RPMI8226 (cell line): ENCODE measurements at regions not wholly inside any gene's neighbourhood (a gene's known extent, or its start where the extent isn't known, plus 50 kb on each side); places are given as distances from the start of the nearest gene placed in this dataset.

Experiments
- DNase-seq: peaks from one replicate; pipeline ENCODE4 v3.0.0-alpha.2; 2015

DNA sequence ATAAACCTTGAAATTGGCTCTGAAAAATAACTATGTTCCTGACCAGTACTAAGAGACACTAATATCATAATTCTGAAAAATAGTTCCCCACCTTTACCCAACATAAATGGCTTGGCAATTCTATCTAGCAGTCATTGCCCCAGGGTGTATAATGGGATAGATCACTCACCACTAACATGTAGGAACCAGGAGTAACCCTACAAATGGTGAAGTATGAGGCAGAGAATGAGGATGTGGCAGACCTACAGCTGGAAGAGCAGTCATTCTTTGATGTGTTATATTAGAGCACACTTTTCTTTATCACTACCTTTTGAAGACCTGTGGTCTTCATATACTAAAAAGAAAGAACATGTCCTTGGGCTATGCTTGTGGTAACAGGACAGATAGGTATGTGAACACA lies 136.5 kb upstream of the SYNDIG1 start:
- DNase-seq: no peak

DNA sequence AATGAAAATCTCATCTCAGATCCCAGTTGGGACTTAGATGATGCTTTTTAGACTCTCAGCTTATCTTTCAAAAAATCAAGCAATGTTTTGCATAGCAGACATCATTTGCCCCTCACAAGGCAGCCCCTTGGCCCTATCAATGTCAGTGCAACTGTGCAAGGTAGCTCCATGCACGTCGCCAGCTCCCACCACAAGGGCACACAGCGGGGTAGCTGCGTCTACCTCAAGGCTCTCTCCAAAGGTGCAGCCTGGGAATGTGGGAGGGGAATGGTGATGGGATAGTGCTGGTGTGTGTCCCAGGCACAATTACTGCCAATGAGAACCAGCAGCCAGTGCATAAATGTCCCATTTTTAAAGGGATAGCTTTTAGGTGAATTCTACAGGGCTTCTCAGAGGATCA lies 137.5 kb upstream of the SYNDIG1 start:
- DNase-seq: no peak

DNA sequence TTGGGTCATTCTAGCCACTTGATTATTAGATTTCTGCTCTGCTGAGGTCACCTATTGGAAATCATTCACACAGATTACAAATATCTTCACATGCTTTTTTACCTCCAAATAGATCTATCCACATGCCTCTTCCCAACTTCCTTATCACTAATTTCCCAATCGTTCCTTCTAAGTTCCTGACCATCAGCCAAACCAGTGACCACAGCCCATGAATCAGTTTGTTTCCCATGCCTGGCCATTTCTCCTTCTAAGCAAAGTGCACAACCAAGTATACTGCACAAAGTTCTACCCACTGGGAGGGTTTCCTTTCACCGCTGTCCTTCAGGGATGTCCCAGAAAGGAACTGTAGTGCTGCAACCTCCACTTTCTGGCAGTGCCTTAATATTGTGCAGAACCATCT lies 140.5 kb upstream of the SYNDIG1 start:
- DNase-seq: no peak

DNA sequence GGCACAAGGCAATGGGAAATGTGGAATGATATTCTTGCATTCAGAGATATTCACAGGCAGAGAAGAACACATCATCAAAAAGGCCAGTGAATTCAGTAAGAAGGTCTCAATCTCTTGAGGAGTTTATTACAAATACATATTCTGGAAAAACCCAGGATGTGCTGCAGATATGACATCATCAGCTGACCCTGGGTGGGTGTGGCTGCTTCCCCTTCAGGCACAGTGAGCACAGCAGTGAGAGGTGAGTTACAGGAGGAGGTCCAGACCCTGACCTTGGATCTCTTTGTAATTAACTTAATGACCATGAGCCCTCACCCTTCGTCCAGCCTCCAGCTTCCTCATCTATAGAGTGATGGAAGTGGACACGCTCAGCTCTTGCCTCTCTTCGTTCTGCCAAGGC lies 147.5 kb upstream of the SYNDIG1 start:
- DNase-seq: no peak

DNA sequence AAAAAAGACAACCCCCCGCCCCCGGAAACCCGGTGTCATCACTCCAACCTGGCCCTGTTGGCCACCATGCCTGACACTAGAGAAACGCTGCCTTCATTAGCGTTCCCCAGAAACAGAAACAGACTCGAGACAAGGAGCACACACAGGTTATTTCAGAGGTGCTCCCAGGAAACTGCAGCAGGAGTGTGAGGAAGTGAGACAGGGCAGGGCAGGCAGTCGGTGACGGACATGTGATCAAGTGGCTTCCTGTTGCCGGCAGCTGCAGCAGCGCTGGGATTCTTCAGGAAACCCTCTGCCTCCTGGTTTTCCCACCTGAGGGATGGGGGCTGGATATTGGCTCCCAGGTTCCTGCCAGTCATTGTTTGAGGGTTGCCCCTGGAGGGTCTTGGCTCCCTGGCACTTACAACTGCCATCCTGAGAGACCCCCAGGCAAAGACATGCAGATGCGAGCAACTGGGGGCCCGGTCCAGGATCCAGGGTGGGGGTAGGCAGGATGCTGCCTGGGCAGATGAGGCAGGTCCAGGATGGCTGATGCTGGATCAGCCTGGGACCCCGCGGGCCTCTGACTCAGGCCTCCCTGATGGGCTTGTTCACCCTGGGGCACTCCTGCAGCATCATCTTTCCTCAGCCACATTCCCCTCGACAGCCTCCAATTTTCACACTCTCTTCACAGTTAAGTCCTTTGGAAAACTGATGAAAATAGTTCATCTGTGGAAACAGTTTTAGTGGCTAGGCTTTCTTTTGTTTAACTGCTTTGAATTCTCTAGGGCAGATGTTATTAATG lies 150.7 kb upstream of the SYNDIG1 start:
- DNase-seq: no peak

DNA sequence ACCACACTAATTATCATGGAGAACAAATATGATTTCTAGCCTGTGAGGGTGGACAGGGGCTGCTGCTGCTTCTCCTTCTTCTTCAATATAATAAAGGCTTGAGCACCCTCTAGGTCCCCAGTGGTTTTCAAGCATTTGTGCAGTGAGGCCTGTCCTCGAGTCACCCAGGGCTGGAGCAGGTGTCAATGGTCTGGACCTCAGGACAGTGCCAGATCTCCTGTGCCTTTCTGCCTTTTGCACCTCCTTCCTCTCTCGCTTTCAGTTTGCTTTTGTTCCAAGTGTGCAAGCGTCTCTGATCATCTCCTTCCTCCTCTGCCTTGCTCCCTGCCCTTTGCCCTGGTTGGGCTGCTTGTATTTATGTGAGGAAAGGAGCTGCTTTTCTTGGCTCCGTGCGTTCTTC lies 152.2 kb upstream of the SYNDIG1 start:
- peak; percentile 5 for DNase-seq

DNA sequence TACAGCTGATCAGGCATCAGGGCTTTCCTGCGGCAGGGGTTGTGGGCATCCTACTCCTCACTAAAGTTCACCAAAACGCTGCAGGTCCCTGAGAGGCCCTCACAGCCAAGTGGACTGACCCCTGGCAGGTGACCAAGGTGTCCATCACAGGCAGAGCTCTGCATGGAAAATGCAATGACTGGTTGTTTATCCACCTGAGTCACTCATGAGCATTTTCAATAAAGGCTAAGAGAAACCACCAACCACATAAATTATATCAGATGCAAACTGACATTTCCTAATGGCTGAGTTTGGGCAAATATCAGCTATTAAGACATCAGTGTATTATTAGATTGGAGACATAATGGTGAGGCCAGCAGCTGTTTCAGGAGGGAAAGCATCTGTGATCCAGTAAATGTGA lies 152.7 kb upstream of the SYNDIG1 start:
- no peak for DNase-seq

DNA sequence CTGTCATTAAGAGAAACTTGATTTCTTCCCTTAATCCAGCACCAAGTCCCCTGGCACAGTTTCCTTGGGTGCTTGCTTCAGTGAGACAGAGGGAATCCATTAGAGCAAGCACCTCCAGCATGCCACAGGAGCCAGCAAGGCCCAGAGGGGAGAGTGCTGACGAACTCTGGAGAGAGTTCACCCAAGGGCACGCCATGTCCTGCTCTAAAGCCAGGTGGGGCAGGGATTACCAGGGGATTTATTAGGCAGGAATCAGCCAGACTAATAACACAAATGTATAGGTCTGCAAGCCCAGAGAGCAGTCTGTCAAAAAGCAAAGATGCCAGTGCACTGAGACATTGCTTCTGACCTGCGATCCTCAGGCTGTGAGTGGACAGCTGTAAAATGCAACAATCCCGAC lies 155.4 kb upstream of the SYNDIG1 start:
- no peak for DNase-seq

DNA sequence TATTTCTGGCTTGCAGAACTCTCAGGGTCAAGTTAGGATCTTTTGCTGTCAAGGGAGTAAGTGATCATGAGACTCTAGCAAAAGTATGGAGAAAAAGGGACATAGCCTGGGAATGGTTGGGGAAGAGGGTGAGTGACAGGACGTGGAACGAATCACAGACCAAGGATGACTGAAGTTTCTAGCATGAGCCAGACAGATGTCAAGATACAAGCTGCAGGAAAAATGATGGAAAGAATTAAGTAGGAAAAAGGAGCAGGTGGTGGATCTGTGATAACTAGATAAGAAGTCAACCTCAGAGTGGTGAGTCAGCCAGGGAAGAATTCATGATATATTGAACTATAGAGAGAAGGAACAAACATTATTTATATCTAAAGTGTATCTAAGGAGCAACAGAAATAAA lies 159.8 kb upstream of the SYNDIG1 start:
- DNase-seq: no peak

DNA sequence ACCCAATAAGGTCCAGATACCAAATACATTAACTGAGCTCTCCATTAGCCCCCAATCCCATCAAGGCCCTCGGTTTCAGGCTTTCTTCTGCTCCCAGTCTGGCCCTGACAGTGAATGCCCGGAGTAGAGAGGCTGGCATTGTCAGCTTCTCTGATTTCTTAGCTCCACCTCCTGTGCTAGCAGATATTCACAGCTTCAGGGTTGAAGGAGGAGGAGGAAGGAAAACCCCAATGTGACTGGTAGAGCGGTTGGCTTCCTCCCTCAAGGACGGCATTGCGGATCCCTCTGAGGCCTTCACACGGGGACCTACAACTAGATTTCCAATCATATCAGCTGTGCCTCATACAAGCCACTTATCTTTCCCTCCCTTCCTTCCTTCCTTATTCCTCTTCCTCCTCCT lies 164.1 kb upstream of the SYNDIG1 start:
- no peak for DNase-seq

DNA sequence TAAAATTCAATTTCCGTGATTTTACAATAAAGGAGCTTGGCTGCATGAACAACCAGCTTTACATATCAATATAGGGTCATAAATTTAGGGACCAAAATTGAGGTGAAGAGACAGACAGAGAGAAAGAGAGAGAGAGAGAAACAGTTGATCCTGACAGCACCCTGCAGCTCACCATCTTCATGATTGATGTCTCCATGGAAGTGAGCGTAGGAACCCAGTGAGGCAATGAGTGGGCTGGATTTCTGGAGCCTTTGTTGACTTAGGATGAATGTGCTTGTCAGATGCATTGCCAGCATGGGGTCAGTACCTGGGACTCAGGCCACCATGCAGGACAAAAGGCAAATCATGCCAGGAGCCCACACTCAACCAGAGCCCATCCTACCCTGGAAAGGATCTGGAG lies 165.1 kb upstream of the SYNDIG1 start:
- DNase-seq: no peak

DNA sequence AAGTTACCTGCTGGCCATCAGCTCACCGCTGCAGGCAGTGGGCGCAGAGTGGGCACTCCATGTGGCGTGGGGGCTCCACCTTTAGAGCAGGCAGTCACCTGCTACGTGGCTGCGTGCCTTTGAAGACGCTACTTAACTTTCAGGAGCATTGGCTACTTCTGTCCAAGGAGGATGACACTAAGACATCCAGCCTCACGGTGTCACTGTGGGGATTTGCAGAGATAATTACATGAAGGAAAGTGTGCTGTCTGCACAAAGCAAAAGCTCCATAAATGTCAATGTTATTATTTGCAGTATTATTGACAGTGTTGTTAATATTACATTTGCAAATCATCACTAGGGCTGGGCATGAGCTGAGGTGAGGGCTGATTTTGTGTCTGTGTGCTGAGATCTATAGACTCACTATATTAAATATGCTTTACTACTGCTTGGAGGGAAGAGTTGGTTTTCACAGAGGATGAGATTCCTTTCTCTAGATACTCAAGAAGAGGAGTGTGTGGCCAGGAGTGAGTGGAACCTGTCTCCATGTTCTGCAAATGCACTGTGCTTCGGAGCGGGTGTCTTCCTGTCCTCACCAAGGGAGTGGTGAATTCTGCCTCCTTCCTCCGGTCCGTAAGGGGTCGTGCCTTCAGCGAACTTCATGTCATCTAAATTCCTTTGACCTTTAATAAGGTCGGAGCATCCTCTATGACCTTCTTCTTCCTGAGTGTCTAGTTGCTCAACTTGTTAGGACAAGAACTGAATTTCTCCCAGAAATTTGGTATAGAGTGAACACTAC lies 165.8 kb upstream of the SYNDIG1 start:
- peak; percentile 19 for DNase-seq

DNA sequence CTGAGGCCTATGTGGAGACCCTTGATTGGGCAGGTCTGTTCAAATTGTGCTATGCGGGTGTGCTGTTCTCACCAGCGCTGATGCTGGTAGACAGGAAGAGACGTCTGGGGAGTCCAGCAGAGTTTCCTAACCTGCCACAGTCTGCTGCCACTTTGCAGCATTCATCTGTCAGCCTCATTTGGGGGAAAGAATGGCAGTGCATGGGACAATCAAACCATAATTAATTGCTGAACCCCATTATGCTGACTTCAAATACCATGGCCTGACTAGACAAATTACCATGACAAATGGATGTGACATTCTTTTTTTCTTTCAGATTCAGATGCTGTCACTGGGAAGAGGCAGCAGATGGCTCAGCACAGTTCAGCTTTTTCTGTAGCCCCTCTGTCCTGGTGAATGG lies 171.4 kb upstream of the SYNDIG1 start:
- no peak for DNase-seq

DNA sequence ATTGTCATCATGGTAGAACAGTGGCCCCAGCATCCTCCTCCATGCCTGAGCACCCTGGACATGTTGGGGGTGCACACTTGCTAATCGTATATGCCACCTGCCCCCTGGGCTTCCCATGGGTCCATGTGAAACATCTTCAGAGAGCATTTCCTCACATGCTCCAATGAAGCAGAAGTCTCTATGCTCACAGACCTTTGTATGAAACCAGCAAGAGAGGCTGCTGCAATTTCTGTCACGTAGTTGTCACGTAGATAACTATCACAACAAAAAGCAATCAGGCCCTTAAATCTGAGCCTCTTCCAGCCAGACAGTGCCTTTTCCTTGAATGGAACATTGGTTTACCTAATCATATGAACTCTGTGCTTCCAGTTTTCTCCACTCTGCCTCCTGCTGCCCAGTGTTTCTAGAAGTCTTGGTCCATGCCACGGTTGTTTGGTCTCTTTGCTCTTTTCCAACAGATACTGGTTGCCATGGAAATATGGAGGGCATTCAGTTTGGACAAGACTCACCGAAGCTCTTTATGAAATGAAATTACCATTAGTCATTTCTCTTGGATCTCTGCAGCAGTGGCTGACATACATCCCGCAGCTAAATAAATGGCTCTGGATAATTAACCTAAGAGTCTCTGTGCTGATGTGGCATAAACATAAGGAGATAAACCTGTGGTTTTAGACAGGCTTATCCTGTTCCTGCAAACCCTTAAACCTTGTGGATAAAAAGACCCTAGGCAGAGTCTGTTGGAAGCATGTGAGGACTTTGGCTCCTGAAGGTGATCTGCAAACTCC lies 172.8 kb upstream of the SYNDIG1 start:
- no peak for DNase-seq

DNA sequence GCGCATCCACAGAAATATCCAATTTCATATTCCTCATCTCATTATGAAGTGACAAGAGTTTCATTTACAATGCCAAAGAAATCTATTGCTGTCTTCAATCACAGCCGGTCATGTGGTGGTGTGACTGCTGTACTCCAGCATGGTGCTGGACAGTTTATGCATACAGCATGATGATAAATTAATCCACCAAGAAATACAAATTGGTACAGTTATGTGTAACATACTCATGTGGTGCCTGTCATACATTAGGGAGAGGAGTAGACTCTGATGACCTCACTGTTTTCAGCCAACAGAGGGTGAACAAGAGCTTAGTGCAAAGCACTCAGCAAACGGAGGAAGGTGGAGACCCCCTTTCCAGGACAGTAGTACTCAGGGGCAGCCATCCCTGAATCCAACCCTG lies 178.4 kb upstream of the SYNDIG1 start:
- no peak for DNase-seq

DNA sequence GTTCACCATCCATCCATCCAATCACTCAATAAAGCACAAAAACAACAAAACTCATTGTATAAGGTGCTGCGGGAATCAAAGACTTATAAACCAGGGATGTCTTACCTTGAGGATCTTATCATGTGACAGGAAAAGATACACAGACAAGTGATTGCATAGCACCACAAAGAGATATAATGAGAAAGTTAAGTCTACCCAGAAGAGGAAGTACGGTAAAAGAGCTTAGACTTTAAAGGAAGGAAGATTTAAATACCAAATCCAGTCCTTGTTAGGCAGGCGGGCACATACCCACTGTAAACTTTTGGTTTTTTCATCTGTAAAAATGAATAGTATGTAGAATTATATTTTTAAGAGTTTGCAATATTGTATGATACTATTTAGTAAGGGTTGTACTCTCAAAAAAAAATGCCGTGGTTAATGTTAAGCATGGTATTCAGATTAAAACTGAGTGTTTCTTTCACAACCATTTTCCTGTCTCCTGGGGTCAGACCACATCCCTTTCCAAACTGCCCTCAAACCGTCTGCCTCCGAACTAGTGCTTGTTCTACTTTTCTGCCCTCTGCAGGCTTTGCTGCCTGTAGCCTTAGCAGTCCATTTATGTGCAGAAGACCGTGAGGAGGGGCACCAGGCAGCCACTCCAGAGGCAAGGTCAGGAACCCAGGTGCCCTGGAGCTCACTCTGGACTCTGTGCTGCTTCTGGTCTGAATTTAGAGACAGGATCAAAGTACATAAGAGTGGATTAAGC lies 179.5 kb upstream of the SYNDIG1 start:
- DNase-seq: no peak

DNA sequence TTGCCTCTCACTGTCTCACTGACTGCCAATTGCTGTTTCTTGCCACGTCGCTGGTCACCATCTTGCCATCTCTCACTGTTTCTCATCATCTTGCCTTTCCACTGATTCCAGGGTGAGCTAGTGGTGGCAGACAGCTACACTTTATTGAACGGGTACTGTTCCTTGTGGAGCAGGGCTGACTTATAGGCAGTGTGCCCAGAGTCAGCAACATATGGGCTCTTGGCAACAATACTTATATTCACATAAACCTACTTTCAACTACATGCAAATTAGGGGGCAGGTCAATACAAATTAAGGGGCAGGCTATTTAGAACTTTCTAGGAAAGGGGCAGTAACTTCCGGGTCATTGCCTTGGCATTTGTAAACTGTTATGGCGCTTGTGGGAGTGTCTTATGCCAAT lies 186.2 kb upstream of the SYNDIG1 start:
- DNase-seq: no peak

DNA sequence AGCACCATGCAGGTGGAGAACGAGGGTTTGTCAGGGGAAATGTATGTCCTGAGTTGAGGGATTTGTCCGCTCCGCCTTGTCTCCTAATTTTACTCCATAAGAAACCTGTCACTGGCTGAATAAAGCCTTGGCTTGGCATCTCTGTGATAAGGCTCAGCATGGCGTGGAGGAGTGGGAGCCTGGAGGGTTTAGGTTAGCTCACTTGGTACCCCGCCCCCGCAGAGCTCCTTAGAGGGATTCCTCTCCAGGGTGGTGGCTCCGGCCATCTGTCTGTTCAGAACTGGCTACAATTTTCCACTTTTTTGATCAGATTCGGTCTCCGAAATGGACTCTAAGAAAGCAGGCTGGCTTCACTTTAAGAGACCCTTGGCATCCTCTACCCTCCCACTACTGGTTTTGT lies 192.2 kb upstream of the SYNDIG1 start:
- DNase-seq: no peak

DNA sequence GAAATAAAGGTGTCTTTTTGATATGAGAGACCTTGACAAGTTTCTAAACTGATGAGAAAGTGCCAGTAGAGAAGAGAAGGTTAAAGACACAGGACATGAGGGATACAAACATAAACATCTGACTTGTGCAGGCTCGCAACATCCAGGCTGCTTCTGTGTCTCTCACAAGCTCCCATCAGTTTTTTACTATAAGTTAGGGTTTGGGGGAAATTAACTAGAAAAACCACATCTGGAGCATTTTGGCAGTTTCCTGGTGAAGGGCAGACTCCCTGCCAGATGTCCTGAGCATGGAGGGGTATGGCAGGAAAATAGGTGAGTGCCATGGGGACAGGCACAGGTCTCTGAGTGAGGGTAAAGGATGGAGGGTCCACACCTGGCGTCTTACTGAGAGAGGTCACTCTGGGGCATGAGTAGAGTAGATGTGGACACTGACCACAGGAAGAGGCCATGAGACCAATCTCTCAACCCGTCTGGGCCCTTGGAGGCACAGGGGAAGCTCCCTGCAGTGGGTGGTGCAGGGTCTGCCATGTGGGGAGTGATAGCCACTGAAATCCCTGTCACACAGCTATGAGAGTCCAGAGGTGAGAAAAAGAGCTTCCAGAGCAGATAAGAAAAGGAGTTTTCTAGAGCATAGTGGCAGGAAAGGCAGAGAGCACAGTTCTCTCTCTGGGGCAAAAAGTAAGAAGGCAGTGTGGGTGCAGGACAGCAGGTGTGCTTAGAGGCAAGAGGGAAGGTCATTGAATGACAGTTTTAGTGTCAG lies 193.3 kb upstream of the SYNDIG1 start:
- no peak for DNase-seq

DNA sequence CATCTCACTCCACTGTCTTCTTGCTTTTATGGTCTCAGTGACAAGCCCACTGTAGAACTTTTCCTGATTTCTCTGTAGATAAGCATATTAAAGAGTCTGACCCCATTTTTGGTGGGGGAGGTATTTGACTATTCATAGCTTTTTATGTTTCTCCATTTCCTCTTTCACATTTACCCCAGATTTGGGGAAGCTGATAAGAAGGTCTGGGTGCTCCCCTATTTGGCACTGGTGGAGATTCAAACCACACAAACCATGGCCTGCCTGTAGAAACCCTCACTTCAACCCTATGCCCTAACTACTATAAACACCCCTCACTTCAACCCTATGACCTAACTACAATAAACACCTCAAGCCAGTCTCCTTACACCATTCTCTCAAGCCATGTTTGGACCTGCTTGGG lies 196.2 kb upstream of the SYNDIG1 start:
- DNase-seq: no peak

DNA sequence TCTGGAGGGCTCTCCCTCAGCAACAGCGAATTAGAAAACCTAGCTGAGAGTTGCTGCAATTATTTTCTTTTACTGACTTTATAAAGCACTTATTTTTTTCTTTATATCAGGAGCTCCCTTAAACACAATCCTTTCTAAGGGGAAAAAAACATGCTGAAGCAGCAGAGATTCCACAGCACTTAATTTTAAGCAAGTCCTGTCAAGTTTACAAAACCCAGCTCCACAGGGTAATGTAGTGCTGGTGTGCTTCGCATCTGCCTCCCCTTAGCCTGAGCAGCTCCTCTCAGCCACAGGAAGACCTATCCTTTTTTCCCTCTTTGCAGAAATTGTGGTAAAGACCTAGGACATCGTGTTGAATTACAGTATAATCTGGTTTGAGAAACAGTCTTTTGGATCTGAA lies 208.1 kb upstream of the SYNDIG1 start:
- DNase-seq: no peak

DNA sequence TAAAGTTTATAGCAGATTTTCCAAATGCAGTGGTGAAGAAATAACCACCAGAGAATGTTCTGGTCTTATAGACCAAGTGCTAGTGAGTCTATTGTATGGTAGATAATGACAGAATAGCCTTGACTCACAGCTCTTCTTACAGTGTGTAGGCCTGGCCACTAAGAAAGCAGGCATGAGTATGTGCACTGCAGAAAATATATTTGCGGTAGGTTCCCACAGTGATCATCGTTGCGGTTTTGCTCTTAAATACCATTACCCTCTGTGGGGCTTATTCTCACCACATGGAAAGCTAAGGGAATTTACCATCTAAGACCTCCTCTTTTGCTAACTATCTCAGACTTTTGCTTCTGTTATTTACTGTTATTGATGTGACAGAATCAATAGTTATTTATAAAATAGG lies 212.3 kb upstream of the SYNDIG1 start:
- no peak for DNase-seq
